Dendritic cell treated with granulocyte-macrophage colony-stimulating factor and Interleukin-4, amounts not matched to agents 40 ng/mL and 50 ng/mL, for 4 days (primary cell): ENCODE measurements at regions not wholly inside any gene's neighbourhood (a gene's known extent, or its start where the extent isn't known, plus 50 kb on each side); places are given as distances from the start of the nearest gene placed in this dataset.

ENCODE experiments used
- H3K27ac Mint-ChIP-seq: one replicate; pipeline ENCODE4 v1.8.0; 2022; ENCODE audit warnings: mild to moderate bottlenecking, mixed read lengths
- H3K27me3 Mint-ChIP-seq: one replicate; pipeline ENCODE4 v1.8.0; 2022; ENCODE audit warnings: mild to moderate bottlenecking, mixed read lengths
- H3K36me3 Mint-ChIP-seq: one replicate; pipeline ENCODE4 v1.8.0; 2022; ENCODE audit warnings: low read depth, mixed read lengths
- H3K4me1 Mint-ChIP-seq: one replicate; pipeline ENCODE4 v1.8.0; 2022; ENCODE audit warnings: low read depth, mixed read lengths
- H3K4me3 Mint-ChIP-seq: one replicate; pipeline ENCODE4 v1.8.0; 2022; ENCODE audit warnings: mild to moderate bottlenecking, moderate library complexity, mixed read lengths
- H3K9me3 Mint-ChIP-seq: one replicate; pipeline ENCODE4 v1.8.0; 2022; ENCODE audit warnings: mixed read lengths
- intact Hi-C: fragments of 100-400 bp; cut with micrococcal nuclease; formaldehyde crosslinking; loops from one replicate; pipeline ENCODE4 v1.15.0; 2022

DNA sequence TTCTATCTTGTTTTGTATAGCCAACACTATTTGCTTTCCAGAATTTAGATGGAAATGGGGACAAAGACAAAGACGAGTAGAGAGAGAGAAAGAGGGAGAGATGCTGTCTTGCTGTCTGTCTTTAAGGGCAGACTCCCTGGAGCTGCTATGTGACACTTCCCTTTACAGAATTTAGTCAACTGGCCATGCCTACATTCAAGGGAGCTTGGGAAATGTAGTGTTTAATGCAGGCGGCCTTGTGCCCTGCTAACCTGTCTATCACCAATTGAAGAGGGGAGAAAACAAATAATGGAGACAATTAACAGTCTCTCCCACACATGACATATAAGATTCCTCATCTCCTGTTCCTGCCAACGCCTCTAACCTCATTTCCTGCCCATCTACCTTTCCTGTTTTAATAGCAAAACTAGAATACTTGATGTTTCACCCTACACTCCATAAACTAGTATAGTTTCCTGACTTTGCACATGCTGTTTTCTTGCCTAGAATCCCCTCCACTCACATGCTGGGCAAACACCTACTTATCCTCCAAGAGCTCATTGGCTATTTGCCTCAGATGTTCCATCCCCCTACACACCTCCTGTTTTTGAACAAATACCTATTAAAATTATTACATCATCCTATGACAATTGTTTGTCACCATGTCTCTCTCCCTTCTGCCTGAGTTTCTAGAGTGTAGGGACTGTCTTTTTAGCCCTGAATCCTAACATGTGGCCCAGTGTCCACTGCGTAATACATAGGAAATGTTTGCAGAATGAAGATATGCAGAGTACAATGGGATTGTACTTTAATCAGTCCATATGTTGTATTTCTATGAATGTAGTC lies 117.2 kb downstream of the SLC25A24 start:
- H3K27me3 Mint-ChIP-seq = no peaks in the 10 kb centered on the region
- no peak overlapping the region for H3K4me3 Mint-ChIP-seq
- peaks cover 23% of the 10 kb centered on the region for H3K36me3 Mint-ChIP-seq
- intact Hi-C loops = no loop called here
- no peaks in the 10 kb centered on the region for H3K9me3 Mint-ChIP-seq
- peaks cover 47% of the 10 kb centered on the region for H3K4me1 Mint-ChIP-seq
- H3K27ac Mint-ChIP-seq = peak overlapping the region; percentile 79

DNA sequence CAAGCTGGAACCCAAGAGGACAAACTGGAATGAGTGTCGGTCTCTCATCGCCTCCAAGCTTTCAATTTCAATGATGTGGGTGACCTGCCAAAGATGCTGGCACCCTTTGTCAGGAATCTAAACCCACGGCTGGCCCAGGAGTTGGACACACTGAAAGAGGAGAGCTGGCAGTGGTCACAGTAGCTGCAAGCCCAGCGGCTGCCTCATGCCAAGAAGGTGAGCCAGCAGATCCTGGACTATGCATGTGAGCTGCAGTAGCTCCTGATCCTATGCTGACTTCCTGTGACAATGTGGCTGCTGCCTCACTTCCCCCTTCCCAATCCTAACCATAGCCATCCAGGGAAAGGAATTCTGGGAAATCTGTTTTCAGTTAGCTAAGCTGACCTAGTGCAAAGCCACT lies 117.0 kb upstream of the VAV3 start:
- Mint-ChIP-seq H3K9me3 (no peaks in the 10 kb centered on the region), H3K4me3 (no peak overlapping the region), H3K27me3 (no peaks in the 10 kb centered on the region), H3K36me3 (peaks cover 23% of the 10 kb centered on the region), H3K4me1 (peaks cover 39% of the 10 kb centered on the region), H3K27ac (peak overlapping the region; percentile 79)
- intact Hi-C loops = no loop called here

DNA sequence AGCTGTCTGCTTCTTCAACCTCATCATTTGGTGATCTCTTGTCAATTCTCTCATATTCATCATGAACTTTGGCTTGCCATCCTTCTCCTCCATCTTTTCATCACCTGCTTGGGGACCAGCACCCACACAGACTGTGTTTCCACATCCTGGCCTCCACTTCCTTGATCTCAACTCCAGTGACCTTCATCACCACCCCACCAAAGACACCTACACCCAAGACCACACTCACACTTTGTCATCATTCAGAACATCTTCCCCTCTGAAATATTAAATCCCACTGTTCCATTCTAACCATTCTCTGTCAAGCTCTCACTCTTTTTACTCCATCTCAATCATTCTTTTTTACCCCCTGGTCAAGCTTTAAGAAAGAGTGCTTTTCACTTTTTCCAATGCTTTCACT lies 115.5 kb upstream of the VAV3 start:
- intact Hi-C loops = no loop called here
- H3K4me3 Mint-ChIP-seq = no peak overlapping the region
- peaks cover 23% of the 10 kb centered on the region for H3K36me3 Mint-ChIP-seq
- H3K4me1 Mint-ChIP-seq = peaks cover 45% of the 10 kb centered on the region
- no peaks in the 10 kb centered on the region for H3K27me3 Mint-ChIP-seq
- peak overlapping the region; percentile 6 for H3K27ac Mint-ChIP-seq
- H3K9me3 Mint-ChIP-seq = no peaks in the 10 kb centered on the region

DNA sequence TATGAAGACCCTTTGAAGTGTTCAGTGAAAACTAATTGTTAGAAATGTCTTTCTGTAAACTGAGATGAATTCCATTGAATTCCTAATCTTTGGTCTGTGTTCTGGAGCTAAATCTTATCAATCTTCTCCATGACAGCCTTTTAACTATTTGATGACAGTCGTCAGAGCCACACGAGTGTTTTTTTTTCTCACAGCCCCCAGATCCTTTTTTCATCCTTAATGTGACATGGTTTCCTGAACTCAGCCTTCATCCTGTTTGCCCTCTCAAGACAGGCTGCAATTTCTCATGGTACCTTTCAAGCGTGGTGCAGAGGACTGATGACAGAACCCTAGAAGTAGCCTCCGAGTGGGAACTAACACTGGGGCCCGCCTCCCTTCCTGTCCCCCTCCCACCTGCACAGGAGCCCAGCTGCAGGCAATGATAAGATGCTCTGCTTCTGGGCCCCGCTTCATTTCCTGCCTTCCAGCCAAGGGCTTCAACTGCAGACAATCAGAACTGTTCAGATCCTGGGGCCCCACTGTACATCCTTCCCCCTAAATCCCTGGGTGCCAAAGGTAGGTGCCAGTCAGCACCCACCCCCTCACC lies 114.6 kb upstream of the VAV3 start:
- peak overlapping the region; percentile 39 for H3K27ac Mint-ChIP-seq
- H3K27me3 Mint-ChIP-seq = no peaks in the 10 kb centered on the region
- peaks cover 23% of the 10 kb centered on the region for H3K36me3 Mint-ChIP-seq
- no peak overlapping the region for H3K4me3 Mint-ChIP-seq
- peaks cover 50% of the 10 kb centered on the region for H3K4me1 Mint-ChIP-seq
- H3K9me3 Mint-ChIP-seq = no peaks in the 10 kb centered on the region
- intact Hi-C loops = loop anchor here (5.0 kb wide), 1 partner anchor 38 kb away; no protein-coding TSS in a partner anchor

DNA sequence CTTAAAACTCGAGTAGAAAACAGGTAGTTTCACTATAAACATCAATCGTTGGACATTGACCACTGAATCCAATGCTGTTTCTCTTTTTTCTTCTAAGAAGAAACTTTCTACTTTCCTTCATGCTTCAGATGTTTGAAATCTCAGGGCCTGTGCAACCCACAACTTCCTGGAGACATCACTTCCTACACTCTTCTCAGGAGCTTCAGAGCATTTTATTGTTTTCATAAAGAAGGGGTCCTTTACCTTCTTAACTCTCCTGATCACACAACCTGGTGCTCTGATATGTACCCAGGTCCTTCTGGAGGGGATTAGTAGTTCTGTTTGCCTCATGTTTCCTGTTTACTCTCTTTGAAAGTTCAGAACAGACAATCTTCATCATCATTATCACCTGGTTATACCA lies 113.0 kb upstream of the VAV3 start:
- H3K27ac Mint-ChIP-seq = peak overlapping the region; percentile 19
- intact Hi-C loops = loop anchor here (5.0 kb wide), 1 partner anchor 39 kb away; no protein-coding TSS in a partner anchor
- peaks cover 36% of the 10 kb centered on the region for H3K36me3 Mint-ChIP-seq
- H3K9me3 Mint-ChIP-seq = no peaks in the 10 kb centered on the region
- no peak overlapping the region for H3K4me3 Mint-ChIP-seq
- peaks cover 48% of the 10 kb centered on the region for H3K4me1 Mint-ChIP-seq
- H3K27me3 Mint-ChIP-seq = no peaks in the 10 kb centered on the region

DNA sequence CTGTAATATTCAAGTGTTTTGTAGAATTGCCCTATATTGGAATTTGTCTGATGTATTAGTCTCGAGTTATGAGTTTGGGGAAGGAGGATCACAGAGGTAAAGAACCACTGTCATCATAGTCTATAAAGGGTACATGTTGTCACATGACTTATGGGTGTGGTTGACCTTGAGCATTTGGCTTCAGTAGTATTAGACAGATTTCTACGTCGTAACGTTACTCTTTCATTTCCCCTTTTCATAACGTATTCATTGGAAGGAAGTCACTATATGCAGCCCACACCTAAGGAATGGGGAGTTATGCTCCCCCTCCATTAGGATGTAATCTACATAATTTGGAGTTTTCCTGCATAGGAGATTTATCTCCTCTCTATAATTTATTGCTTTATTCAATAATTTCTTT lies 110.1 kb upstream of the VAV3 start:
- Mint-ChIP-seq H3K4me3 (no peak overlapping the region), H3K4me1 (peaks cover 48% of the 10 kb centered on the region), H3K27ac (peak overlapping the region; percentile 83), H3K9me3 (no peaks in the 10 kb centered on the region), H3K36me3 (peaks cover 45% of the 10 kb centered on the region), H3K27me3 (no peaks in the 10 kb centered on the region)
- intact Hi-C loops = loop anchor here (5.0 kb wide), 1 partner anchor 42 kb away; no protein-coding TSS in a partner anchor

DNA sequence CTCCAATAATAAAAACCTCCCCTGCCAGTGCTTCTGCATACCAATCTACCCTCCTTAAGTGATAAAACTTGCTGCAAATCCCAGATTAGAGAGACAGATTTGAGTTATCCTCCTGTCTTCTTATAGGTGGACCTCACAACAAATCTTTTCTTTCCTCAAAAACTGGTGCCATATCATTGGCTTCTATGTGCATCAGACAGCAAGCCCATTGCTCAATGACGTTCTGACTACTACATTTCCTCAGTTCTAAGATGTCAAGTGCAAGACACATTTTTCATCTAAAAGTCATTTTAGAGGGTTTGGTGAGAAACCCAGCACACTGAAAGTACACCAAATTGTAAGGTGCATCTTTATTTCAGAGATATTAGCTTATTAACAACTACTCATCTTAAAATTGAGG lies 107.8 kb upstream of the VAV3 start:
- intact Hi-C loops = no loop called here
- Mint-ChIP-seq H3K4me3 (no peak overlapping the region), H3K27ac (peak overlapping the region; percentile 90), H3K4me1 (peaks cover 47% of the 10 kb centered on the region), H3K36me3 (peaks cover 31% of the 10 kb centered on the region), H3K27me3 (no peaks in the 10 kb centered on the region), H3K9me3 (no peaks in the 10 kb centered on the region)

DNA sequence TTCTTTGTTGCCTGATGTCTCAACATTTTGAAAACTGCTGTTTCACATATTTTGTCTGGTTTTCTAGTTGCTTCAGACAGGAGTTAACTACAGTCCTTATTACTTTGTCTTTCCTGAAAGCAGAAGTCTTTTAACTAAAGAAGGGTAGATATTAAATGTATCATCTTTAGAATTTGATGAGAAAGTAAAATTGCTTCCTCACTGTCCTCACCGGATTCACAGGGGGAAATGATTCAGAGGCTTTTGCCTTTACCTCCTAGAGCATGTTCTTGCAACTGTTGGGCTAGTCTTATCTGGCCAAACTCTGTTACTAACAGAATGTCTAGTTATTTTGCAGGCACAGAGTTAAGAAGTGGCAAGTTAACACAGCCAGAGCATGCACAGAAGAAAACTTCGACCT lies 107.2 kb upstream of the VAV3 start:
- Mint-ChIP-seq H3K36me3 (peaks cover 33% of the 10 kb centered on the region), H3K27ac (peak overlapping the region; percentile 90), H3K4me3 (no peak overlapping the region), H3K27me3 (no peaks in the 10 kb centered on the region), H3K4me1 (peaks cover 48% of the 10 kb centered on the region), H3K9me3 (no peaks in the 10 kb centered on the region)
- intact Hi-C loops = no loop called here

DNA sequence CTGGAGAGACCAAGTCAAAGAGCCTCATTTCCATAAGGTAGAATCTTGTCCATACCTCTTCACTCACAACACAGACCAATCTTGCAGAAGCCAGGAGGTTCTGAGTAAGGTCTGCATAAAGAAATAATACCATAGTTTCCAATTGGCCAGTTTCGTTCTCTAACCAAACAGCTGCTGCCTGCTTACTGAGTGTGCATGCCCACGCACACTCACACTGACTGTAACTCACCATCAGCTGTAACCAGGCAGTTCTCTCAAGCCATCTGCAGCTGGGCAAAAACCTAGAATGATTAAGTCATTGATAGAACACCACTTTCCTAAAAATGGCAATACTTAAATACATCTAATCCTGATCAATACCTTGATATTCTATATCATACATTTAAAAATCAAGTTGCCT lies 106.6 kb upstream of the VAV3 start:
- intact Hi-C loops = no loop called here
- H3K27me3 Mint-ChIP-seq = no peaks in the 10 kb centered on the region
- no peaks in the 10 kb centered on the region for H3K9me3 Mint-ChIP-seq
- no peak overlapping the region for H3K4me3 Mint-ChIP-seq
- peaks cover 54% of the 10 kb centered on the region for H3K4me1 Mint-ChIP-seq
- peaks cover 40% of the 10 kb centered on the region for H3K36me3 Mint-ChIP-seq
- H3K27ac Mint-ChIP-seq = peak overlapping the region; percentile 90

DNA sequence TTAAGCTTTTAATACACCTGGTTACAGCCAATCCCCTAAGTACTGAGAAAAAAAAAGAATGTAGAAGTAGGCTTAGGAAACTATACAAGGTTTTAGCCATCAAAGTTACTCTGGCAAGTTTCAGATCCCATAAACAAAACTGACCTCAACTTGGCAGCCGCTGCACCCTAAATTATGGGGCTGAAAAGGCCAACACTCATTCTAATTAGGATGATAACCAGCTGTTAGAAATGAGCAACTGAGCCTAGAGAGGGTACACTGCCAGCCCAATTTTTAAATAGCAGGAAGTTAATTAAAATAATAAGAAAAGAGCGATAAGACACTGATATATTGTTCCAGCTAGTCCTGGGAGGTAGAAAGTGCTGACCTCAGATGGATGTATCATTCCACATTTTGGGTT lies 105.7 kb upstream of the VAV3 start:
- peaks cover 57% of the 10 kb centered on the region for H3K4me1 Mint-ChIP-seq
- intact Hi-C loops = no loop called here
- H3K36me3 Mint-ChIP-seq = peaks cover 48% of the 10 kb centered on the region
- no peak overlapping the region for H3K4me3 Mint-ChIP-seq
- H3K27ac Mint-ChIP-seq = peak overlapping the region; percentile 90
- H3K9me3 Mint-ChIP-seq = no peaks in the 10 kb centered on the region
- H3K27me3 Mint-ChIP-seq = no peaks in the 10 kb centered on the region

DNA sequence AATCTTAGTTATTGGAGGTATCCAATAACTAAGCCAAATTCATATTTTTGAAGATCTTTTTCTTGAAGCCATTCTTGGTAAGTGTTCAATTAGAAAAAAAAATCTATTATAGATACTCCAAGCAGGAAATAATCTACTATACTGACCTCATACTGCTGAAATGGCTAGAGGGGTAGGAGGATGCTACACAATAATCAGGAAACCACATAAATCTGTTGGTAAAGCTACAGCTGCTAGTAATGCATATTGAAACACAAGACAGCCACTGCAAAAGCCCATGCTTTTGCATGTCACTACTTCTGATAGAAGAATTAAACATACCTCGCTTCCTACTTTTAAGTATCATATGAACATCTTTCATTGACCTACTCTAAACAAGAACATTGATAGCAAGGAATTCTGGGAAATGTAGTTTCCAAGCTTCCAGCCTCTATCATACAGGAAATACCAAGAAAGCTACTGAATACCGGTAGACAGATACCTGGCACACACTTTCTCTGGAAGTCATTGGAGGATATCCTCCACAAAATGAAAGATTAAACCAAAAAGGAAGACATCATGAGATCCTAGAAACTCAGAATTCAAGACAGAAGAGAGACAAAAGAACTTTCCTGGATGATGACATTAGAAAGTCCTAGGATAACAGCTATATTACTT lies 103.0 kb upstream of the VAV3 start:
- intact Hi-C loops = no loop called here
- Mint-ChIP-seq H3K27ac (peak overlapping the region; percentile 21), H3K4me3 (no peak overlapping the region), H3K36me3 (peaks cover 46% of the 10 kb centered on the region), H3K9me3 (peaks cover 5% of the 10 kb centered on the region), H3K27me3 (no peaks in the 10 kb centered on the region), H3K4me1 (peaks cover 70% of the 10 kb centered on the region)

DNA sequence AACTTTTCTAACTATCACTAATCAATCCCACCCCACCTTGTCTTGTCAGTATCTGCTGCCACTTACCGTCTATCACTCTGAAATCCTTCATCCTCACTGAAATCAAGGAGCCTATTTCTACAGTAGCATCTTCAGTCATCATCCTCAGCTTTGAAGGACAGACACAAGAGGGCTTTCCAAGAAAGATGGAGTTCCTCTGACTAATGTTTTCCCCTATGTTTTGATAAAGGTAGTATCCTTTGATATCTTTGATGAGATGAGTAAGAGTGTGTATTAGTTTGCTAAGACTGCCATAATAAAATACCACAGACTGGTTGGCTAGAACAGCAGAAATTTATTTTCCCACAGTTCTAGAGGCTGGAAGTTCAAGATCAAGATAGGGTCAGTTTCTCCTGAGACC lies 101.8 kb upstream of the VAV3 start:
- Mint-ChIP-seq H3K4me3 (no peak overlapping the region), H3K36me3 (peaks cover 42% of the 10 kb centered on the region), H3K27me3 (no peaks in the 10 kb centered on the region), H3K4me1 (peaks cover 63% of the 10 kb centered on the region), H3K9me3 (peaks cover 14% of the 10 kb centered on the region), H3K27ac (peak overlapping the region; percentile 12)
- intact Hi-C loops = no loop called here

DNA sequence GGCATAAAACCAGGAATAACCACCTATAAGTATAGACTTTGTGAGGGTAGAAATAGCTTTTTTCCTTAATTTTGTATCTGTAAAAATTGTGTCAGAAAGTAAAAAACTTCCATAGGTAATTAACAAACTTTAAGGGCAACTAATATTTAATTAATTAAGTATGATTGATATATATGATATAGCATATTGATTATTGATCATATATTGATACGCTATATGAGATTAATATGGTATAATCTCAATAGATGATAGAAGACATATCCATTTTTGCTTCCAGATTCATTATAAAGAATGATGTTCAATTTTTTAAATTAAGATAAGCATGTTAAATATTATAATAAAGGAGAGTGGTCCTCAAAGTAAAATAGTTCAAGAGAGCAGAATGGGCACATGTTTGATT lies 99.3 kb upstream of the VAV3 start:
- Mint-ChIP-seq H3K36me3 (peaks cover 48% of the 10 kb centered on the region), H3K4me3 (no peak overlapping the region), H3K27me3 (no peaks in the 10 kb centered on the region), H3K27ac (peak overlapping the region; percentile 93), H3K9me3 (peaks cover 20% of the 10 kb centered on the region), H3K4me1 (peaks cover 52% of the 10 kb centered on the region)
- intact Hi-C loops = no loop called here

DNA sequence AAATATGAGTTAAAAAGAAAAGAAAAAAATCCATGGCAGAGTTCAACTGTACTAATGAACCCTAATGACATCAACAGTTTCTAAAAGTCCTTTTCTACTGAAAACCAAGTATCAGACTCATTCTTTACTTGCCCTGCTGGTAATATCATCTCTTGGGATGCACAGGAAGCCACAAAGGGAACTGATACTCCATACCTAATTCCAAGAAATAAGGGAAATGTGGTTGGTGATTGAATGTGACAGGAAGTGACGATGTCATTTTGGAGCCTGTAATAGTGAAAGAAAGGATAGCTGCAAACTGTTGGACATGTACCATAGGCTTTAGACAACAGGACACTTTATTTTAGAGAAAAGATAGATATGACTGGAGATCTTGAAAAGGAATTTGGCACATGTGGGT lies 98.7 kb upstream of the VAV3 start:
- peak overlapping the region; percentile 93 for H3K27ac Mint-ChIP-seq
- peaks cover 20% of the 10 kb centered on the region for H3K9me3 Mint-ChIP-seq
- H3K4me1 Mint-ChIP-seq = peaks cover 58% of the 10 kb centered on the region
- H3K4me3 Mint-ChIP-seq = peak overlapping the region; percentile 21
- peaks cover 51% of the 10 kb centered on the region for H3K36me3 Mint-ChIP-seq
- intact Hi-C loops = no loop called here
- H3K27me3 Mint-ChIP-seq = no peaks in the 10 kb centered on the region
